ENCODE measurements at regions not wholly inside any gene's neighbourhood (a gene's known extent, or its start where the extent isn't known, plus 50 kb on each side); places are given as distances from the start of the nearest gene placed in this dataset.
"Not testable (repeated sequence)": the region's sequence is repeated elsewhere in the genome, so short reads cannot be mapped to it uniquely, and the experiment has no call there.

DNA sequence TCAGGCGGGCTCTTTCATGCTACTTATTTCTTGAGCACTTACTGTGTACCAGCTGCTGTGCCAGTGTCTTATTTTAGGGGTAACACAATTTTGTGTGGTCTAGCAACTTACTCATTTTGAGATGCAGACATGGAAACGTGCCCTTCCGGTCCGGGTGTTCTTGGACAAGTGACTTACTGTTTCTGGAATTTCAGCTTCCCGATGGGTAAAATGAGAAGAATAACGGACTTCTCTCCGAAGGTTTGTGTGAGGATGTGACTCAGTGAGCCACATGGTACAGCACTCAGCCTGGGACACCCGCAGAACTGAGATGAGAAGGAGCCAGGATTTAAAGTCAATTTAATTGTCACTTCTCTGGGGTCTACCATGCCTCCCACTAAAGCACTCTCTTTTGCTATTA lies 114.5 kb upstream of the SYT13 start:
- no peak for DNase-seq

DNA sequence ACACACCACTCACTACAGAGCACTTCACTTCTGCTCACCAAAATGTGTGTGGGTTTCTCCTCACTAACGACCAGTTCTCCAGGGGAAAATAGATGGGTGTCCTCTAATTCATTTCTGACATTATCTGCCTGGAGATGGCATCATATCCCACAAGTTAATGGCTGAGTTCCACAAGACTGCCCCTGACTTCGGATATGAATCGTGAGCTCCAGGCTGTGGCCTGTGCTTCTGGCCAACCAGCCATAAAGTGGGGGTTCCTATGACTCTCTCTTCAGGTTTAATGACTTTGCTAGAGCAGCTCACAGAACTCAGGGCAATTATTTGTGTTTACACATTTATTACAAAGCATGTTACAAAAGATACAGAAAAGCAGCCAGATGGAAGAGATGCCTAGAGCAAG lies 113.0 kb upstream of the SYT13 start:
- no peak for DNase-seq

DNA sequence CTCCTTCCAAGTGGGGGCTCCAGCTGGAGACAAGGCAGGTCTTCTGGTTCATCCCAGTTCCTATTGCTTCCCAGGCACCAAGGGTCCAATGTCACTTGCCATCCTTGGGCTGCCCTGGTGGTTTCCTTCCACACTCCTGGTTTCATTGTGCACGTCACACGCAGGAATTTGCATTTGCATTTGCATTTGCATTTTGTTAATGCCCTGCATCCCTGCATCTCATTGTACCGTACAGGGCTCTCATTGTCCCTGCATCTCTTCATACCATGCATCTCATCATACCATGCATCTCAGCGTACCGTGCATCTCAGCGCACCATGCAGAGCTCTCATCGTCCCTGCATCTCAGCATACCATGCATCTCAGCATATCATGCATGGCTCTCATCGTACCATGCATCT lies 112.2 kb upstream of the SYT13 start:
- no peak for DNase-seq

DNA sequence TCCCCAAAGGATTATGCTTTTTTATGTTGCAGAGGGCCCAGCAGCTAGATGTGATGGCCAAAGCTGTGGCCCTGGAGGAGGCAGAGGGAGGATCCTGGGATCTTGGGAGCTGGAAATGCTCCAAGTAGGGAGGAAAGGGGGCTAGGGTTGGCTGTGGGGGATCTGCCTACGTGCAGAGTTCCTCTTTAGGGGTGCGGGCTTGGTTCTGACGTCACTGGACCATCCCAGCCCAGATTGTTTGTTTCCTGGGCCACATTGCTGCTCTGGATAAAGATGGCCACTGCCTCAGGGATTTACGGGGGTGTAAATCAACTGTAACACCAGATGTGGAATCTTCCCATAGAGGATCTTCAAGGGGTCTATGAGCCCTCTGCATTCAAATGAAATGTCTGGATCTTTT lies 110.3 kb upstream of the SYT13 start:
- no peak for DNase-seq

DNA sequence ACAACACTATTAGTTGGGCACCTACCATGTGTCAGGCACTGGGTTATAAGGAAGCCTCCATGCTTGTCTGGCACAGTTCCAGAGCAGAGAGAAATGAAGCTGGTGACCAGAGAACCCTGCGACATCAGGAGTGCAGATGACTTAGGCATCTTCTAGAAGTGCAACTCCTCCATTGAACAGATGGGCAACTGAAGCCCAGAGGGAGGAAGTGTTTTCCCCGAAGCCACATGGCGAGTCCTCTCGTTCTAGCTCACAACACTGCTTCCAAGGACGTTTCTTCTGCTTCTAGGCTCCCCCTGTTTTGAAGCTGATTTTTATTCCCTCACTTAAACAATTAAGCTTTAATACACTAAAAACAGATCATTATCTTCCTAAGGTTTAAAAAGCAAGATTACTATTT lies 109.8 kb upstream of the SYT13 start:
- DNase-seq, result no peak

DNA sequence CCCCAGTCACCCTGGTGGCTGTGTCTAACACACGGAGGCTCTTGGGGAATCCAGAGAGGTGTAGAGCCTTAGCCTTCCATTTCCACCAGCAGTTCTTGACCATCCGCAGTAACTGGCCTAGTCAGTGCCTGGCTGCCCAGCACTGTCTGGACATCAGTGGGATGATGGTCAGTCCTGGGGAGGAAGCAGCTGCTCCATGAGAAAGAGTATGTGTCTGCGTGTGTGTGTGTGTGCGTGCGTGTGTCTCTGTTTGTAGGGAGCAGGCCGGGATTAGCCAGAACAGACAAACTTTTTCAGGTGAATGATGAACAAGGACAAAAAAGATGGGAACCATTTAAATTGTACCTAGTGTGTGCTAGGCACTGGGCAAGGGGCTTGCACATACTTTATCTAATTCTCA lies 109.3 kb upstream of the SYT13 start:
- DNase-seq, result no peak

DNA sequence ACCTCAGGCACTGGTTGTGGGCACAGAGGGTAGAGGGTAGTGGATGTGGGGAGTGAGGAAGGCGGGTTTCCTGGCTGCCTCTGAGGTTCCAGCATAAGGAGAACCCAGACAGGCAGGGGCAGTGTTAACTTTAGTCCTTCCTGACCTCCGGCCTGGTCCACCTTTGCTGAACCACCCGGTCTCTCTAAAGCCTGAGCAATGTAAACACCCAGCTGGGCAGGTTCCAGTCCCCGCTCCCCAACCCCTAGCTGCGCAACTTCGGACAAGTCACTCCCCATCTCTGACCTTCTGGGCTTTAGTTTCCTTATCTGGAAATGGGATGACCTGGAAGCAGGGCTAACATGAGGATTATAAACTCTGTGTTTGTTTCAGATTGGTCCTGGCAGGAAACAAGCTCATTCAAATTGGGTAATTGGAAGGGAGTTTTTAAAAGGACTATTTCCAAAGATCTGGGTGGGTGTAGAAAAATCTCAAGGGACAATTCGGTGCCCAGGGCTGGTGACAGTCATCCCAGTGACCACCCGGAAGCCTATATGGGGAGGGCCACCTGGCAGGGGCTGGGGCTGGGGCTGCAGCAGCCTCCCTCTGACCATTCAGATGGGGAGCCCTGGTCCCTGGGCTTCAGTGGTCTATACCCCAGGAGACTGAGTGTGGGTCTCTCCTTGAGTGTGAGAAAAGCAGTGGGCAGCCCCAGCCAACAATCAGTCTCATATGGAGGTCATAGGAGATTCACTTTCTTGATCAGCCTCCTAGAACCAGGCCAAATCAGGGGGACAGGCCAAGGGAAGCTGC lies 108.3 kb upstream of the SYT13 start:
- no peak for DNase-seq

DNA sequence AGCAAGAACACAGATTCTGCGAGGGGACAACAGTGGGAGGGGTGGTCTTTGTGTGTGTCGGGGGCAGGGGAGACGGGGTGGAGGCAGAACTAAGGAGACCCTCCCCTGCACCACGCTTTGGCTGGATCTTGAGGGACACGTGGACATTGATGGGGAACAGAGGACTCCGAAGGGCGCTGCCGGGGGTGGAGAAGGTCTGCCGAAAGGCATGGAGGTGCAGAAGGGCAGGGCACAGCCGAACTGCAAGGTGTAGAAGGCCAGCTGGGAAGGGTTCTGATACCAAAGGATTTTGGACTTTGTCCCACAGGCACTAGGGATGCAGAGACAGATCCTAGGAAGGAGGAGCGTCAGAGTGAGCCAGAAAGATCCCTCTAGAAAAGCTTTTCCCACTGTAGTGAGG lies 107.7 kb upstream of the SYT13 start:
- no peak for DNase-seq

DNA sequence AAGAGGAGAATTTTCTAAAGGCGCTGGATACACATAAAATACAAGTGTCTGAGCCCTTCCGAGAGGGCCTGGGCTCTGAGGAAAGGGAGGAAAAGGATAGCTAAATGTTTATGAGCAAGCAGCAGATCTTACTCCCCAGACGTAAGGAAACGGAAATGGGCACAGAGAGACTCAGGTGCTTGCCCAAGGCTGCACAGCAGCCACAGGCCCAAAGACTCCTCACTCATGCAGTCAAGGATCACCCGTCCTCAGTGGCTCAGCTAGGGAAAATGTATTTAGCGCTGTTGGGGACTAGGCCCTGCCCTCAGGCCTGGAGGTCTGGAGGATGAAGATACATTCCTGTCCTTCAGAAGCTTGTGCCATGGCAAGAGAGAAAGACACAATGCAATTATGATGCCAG lies 107.2 kb upstream of the SYT13 start:
- no peak for DNase-seq

DNA sequence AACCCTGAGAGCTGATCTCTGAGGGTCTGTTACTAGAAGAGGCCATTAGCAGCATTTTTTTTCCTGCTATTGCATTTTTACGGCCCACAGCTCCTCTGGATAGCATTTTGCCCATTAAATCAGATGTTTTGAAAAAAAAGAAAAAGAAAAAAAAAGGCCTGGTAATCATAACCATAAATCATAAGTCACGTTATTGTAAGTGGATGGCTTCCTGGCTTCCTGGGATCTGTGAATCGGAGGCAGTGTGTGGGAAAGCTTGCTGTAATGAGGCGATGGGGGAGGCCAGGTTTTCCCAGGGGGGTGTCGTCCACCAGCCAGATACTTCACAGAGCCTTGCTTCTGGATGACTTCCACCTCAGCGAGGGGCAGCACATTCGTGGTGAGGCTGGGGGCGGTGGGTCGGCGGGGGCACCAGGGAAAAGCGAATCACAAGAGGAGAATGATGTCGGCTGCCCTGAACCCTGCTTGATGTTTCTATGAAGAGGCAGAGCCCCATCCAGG lies 106.5 kb upstream of the SYT13 start:
- DNase-seq, result no peak

DNA sequence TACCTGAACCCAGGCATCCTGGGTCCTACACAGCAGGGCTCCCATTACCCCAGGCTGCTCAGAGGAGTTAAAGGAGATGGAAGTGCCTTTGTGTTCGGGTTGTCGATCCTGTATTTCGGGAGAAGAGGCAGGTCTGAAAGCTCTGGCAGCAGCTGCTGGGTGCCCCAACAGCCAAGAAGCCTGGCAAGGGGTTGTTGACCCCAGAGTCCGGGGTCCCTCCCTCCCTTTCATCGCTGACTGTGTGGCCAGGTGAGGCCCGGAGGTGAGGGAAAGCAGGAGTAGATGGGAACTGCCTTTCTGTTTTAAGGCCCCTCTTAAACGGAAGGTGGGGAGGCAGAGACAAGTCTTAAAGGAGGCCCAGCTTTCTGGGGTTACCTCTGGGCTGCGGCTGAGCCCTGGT lies 106.0 kb upstream of the SYT13 start:
- DNase-seq, result no peak

DNA sequence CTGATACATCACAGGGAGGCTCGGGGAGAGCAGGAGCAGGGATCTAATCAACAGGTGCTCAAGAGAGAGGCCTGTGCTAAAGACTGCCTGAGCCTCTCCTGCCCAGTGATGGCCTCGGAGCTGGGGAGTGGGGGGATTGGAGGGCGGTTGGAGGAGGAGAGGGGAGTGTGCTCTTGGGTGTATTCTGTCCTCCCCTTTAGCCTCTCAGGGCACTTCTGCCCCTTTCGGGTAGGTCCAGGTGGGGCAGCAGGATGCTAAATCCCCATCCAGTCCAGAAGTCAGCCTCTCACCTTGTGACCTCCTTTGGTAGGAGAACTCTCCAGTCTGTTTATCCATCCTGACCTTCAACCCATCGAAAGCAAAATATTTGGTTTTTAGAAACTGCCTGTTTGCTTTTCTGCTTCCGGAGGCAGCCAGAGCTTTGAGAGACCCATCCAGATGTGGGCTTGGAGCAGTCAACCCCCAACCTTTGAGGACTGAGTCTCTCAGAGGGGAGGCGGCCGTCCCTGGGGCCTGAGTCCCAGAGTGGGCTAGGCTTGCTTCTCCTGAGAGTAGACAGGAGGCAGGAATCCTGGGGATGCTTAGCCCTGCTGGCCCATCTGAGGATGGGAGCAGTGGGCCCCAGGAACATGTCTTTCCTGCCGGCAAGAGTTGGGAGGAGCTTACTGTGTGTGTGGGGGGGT lies 105.2 kb upstream of the SYT13 start:
- no peak for DNase-seq

DNA sequence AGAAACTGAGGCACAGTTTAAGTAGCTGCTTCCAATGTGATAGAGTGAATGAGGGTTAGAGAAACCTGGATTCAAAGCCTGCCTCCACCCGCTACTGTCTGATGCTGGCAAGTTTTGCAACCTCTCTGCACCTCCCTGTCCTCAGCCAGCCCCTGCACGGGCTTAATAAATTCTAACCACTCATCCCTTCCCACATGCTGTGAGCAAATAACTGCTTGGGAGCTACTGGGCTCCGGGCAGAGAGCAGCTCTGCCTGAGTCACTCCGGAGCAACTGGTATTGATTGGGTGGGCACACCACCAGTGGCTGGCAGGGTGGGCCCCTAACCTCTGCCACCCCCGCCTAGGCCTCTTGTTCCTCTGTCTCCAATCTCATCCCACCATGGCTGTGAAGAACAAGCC lies 104.3 kb upstream of the SYT13 start:
- DNase-seq, result no peak

DNA sequence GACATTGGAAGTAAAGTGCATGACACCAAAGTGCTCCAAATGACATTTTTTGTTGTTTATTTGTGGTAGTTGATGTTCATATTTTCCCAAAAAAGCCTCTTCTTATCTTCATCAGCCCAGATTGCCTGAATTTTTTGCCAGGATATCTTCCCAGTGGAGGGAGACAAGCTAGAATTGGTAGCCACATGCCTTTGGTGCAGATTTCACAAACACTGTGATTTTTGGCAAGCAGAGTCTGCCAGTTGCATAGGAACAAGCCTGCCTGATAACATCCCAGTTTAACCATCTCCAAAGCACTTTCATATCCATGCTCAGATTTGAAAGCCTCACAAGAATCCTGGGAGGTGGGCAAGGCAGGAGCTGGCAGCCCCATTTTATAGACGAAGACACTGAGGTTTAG lies 102.3 kb upstream of the SYT13 start:
- no peak for DNase-seq

DNA sequence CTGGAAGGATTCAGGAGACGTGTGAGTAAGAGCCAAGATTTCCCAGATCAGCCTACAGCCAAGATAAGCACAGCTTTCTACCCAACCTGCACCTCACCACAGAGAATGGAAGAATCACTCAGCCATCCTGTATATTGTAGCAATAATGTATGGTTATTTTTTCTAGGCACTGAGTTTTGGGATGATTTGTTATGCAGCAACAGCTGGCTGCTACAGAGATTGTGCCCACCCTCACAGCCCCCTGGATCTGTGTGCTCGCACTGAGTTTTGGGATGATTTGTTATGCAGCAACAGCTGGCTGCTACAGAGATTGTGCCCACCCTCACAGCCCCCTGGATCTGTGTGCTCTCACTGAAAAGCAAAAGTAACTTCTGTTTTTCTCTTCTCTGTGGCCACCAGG lies 101.7 kb upstream of the SYT13 start:
- not testable (repeated sequence) for DNase-seq

DNA sequence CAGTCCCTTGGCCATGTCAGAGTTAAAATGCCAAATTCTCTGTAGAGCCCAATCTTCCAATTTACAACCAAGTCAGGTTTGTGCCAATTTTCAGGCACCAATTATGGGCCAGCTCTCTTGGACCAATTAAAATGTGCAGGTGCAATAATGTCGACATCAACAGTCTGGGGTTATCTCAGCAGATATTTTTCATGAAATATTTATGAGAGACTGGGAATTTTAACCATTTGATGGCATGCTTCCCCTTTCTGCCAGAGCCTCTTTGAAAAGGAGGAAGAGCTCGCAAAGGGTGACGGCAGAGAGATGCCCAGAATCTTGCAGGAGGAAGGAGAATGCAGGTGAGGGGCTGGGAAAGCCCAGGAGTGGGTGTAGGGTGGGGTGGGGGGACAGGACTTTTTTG lies 100.8 kb upstream of the SYT13 start:
- no peak for DNase-seq

DNA sequence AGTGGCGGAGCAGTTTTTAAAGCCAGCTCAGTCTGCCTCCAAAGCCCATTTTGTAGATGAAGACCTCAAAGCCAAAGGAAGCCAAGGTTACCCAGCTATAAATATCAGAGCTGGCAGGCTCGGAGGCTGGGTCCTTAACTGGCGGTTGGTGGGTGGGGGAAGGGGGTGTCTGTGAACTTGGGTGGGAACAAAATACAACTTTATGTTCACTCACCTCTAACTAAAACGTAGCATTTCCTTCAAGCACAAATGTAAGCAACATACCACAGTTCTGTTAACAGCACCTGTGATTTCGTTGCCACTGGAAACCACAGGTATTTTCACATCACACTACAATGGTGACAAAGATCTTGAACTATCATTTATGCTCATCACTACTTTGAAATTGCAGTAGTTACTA lies 99.7 kb upstream of the SYT13 start:
- no peak for DNase-seq

DNA sequence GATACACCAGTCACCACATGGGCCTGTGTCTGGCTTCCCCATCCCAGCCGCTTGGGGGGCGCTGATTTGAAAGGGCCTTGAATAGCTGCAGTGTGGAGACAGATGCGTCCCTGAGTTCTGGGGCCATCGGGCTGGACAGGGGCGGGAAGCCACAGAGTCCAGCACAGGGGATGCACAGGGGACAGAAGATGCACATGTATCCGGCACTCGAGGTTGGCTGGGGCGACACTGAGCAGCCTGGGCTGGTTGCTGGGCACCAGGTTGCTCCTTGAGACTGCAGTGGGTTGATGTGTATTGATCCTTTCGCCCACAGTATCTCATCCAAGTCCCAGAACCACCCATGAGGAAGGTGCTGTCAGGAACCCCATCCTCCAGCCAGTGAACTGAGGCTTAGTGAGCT lies 99.3 kb upstream of the SYT13 start:
- no peak for DNase-seq

DNA sequence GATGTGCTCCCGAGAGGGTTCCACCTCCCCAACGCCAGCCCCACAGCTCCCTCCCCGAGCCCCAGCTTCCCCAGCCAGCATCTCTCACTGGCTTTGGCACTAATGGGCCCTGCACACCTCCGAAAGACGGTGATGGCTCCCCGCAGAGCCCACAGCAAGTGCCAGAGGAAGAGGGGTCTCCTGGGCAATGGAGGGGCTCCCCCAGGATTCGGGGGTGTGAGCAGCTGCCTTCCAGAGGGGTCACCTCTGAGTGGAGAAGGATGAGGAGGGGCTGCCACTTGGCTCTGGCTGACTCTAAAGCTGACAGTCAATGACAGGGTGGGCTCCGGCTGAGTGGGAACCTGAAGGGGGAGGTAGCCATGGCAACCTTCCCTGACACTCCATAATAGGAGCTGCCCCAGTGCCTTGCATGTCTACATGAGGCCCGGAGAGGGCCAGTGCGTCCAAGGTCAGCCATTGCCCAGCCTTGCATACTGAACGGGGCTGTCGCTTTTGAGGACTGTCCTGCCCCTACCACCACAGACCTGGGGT lies 98.6 kb upstream of the SYT13 start:
- DNase-seq, result no peak

DNA sequence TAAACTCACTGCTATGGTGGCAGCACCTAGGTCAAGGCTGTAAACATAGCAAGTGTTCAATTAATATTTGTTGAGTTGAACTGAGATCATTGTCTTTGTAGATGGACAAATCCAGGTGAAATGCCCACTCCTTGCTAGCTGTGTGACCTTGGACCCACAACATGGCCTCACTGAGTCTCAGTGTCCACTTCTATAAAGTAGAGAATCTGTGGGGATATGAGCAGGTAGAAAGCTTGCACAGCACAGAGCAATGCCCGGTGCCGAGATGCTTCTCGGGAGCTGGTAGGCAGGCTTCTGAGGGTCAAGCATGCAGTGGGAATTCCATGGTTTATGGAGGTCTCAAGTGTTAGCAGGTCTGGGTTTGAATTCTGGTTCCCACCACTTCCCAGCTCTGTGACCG lies 97.9 kb upstream of the SYT13 start:
- DNase-seq, result no peak

DNA sequence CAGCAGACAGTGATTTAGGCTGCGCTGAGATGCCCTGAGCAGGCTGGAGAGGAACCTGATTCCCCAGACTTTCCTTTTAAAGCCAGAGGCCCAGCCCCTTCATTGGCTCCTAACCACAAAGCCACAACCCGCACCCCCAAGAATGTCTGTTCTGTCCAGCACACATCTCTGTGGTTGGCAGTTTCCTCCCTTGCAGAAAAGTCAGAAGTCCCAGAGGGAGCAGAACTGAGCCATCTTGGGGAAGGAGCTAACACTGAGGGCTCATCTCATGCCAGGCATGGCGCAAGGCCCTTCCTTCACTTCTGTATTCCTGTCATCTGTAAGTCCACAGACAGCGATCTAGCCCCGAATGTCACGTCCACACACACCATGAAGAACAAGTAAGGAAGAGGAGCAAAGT lies 97.1 kb upstream of the SYT13 start:
- no peak for DNase-seq

DNA sequence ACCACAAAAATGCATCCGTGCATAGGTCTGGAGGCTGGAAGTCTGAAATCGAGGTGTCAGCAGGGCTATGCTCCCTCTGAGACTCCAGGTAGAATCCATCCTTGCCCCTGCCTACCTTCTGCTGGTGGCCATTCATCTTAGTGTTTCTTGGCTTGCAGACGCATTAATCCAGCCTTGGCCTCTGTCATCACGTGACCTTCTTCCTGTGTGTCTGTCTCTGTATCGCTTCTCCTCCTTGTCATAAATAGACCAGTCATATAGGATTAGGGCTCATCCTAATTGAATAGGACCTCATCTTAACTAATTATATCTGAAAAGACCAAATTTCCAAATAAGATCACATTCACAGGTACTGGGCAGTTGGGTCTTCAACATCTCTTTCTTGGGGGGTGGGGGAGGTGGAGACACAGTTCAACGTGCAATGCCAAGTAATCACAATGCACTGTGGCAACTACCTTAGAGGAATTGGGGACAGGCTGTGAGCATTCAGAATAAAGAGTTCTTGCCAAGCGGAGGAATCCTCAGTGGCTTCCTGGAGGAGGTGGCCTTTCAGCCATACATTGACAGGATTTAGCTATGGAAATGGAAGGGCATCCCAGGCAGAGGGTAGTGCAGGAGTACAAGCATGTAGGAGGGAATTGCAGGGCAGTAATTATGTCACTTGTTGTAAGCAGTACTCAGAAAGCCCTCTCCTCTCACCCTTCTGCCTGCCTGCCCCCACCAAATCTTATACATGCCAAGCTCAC lies 96.2 kb upstream of the SYT13 start:
- no peak for DNase-seq

DNA sequence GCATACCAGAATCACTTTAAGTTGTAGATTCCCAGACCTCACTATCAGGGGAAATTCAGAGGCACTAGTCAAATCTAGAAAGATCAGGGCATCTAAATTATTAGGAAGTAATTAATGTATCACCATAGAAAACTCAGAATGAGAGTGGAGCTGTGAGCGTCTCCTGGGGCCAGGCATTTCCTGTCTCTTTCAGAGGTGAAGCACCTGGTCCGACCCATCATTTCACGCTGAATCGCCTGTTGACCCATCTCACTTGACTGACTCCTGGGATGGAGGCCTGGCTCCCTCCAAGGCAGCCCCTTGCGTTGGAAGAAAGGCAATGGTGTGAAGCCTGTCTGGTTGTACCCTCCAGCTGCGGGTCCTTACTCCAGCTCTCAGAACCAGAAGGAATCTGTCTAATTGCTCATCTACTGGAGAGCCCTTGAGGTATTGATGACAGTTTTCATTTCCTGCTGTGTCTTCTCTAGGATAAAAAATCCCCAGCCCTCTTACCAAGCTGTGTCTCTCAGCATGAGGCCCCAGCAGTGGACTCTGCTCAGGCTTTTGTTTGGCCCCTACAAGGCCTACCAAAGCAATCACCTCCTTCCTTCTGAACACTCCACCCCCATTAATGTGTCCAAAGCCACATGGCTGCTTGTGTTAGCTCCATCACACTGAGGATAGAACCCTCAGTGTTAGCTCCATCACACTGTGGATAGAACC lies 93.2 kb upstream of the SYT13 start:
- no peak for DNase-seq

Data from NCI-H2107 (cell line).